Fibroblast of upper back skin (primary cell): ENCODE measurements at regions not wholly inside any gene's neighbourhood (a gene's known extent, or its start where the extent isn't known, plus 50 kb on each side); places are given as distances from the start of the nearest gene placed in this dataset.

ENCODE experiments used
- DNase-seq: peaks from one replicate; pipeline ENCODE4 v3.0.0-alpha.2; 2013

DNA sequence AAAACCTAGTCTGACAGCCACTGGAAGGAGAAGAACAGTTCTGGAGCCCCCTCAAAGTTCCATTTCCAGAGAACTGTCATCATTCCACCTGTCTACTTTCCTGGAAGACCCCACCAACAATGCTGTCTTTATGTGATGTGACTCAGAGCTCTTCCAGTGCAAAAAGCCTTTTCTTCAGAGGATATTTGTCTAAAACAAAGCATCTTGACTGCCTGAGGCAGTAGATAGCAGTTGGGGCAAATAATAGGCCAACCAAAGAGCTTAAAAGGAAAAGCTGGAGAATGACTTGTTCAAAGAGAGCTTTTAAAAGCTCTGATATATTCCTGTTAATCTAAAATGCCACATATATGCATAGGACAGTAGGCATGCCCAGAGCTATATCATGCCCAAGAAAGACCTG lies 62.6 kb downstream of the MIS18A start:
- DNase-seq, result no peak

DNA sequence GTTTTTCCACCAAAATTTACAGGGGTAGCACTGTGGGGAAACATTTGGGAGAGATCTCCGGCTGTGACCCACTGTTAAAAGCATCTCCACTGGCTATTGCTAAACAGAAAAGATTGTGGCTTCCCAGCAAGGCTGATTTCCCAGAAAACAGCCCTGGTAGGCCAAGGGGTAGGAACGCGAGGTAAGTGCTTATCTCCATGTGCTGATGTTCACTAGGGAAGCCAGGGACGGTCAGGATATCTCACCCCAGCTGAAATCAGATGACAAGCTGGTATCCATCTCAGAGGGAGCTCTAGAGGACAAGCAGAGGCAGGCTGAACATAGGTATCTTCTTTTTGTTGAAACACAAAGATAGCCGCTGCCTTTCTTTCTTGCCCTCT lies 63.6 kb downstream of the MIS18A start:
- no peak for DNase-seq

DNA sequence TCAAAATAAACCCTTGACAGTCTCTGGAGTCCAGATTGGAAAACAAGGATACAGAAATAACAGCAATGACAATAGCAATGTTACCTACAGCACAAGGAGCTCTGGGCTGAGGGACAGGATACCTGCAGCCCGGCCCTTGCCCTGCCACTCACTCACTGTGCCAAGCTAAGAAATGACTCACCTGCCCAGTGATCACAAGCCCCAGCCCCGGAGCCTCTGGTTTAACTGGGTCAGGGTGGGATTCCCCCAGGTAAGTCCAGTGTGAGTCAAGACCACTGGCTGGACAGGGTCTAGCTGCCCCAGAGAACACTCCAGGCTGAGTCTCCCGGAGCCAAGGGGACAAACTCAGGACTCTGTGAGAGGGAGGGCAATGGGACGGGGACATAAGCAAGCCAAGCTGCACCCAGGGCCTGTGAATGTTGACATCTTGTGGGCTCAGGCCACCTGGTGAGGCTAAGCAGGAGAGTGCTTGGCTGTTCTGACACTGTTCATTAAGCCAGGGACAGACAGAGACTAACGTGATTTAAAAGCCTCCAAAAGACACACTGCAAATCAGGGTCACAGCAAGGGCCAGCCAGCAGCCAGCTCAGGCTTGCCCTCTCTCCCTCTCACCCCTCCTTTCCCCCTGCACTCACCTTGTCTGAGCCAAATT lies 64.1 kb downstream of the MIS18A start:
- DNase-seq, result no peak

DNA sequence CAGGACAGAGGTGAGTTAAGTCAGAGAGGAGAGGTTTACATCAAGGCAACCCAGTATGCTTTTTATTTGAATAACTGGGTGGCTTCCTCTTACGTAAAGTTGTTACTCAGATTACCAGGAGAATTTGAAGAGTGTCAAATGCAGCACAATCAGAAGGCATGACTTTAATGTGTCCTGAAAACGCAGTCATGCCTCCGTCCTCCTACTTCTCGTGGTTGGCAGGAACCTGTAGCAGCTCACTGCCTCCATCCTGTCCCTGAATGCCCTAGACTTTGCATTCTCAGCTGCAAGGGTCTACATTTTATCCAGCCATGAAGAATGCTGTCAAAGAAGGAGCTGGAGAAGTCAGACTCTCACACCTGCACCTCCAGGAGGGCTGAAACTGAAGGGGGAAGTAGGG lies 66.7 kb downstream of the MIS18A start:
- DNase-seq, result no peak

DNA sequence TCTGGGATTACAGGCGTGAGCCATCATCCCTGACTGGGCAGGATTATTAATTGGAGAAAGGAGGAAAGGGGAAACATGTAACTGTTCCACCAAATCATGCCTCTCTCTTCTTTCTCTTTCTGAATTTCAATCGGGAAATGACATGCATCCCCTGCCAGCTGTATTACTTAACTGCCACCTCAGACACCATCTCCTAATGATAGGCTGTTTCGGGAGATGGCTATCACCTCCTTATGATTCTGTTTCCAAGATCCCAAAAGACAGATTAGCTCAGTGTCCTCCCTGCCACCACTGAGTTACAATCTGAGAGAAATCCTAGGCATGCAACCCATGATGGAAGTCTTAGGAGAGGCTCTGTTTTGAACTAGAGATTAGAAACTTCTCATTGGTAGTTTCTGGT lies 67.5 kb downstream of the MIS18A start:
- no peak for DNase-seq

DNA sequence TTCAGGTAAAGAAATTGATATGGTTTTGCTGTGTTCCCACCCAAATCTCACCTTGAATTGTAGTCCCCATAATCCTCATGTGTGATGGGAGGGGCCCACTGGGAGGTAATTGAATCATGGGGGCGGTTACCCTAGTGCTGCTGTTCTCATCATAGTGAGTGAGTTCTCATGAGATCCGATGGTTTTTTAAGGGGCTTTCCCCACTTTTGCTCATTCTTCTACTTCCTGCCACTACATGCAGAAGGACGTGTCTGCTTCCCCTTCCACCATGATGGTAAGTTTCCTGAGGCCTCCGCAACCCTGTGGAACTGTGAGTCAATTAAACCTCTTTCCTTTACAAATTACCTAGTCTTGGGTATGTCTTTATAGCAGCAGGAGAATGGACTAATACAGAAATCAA lies 69.3 kb downstream of the MIS18A start:
- DNase-seq, result no peak

DNA sequence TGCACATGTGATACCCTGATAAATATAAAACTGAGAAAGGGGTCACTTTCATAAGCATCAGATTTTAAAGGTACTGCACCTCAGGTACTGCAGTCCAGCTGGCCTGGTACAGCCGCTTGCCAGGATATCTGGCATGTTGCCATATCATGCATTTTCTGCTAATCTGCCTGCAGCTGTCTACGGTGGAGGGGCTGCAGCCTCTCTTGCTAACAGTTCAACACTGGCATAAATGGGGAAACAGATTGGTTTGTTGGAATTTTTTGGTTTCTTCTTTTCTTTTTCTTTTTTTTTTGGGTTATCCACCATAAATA lies 71.5 kb downstream of the MIS18A start:
- no peak for DNase-seq

DNA sequence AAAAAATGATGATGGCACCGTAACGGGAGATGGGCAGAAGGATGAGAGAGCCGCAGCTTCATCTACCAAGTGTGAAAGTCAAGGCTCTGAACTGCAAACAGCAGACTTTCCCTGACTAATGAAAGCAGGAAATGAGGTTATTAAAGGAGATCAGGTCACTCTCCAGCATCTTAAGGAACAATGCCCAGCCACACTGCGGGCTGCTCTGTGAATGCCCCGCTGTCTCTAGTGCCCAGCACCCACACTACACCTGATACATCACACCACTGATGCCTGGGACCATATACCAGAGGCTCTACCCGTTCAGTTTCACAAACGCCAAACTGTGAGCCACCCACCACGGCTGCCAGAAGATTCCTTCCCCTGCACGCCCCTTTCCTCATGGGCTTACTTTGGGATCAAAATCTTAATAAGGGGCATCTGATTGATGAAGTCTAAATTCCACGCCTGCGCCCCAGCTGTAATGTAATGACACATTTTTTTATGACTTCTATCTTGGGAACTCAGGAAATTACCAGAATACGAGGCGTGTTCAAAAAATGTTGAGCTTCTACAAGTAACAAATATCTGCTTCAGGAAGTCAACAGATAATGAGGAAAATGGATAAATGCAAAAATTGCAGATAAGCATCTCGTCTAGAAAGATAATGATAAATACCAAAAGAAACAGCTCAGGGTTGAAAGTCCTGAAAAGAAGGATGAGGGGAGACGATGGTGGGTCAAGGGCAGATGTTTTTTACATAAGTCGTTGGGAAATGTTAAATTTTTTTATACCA lies 72.0 kb downstream of the MIS18A start:
- DNase-seq, result no peak

DNA sequence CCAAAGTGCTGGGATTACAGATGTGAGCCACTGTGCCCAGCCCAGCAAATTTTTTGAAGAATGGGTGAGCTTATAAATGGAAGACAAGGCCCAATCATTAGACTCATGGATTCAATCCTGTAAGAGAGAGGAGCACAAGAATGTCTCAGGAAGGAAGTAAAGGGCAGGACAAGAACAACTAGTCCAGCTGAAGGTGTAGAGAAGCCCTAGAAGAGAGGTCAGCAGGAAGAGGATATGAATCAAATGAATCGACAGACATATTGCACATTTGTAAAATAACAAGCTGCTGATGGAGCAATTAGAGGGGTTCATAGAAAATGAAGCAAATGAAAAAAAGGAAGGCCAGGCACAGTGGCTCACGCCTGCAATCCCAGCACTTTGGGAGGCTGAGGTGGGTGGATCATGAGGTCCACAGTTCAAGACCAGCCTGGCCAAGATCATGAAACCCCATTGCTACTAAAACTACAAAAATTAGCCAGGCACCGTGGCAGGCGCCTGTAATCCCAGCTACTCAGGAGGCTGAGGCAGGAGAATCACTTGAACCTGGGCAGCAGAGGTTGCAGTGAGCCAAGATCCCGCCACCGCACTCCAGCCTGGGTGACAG lies 74.9 kb downstream of the MIS18A start:
- DNase-seq, result no peak

DNA sequence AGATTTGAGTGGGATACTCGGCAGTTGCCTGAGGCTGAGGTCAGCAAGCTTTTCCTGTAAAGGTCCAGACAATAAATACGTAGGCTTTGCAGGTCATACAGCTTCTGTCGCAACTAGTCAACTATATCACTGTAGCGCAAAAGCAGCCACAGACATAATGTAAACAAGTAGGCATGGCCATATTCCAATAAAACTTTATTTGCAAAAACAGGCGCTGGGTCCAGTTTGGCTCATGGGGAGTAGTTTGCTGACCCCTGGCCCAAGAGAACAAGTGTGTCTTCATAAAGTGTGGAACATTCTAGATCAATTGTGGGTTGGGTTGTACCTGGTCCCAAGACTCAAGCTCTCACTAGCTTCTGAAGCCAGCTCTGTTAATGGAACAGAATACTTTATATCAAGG lies 78.8 kb downstream of the MIS18A start:
- DNase-seq, result no peak

DNA sequence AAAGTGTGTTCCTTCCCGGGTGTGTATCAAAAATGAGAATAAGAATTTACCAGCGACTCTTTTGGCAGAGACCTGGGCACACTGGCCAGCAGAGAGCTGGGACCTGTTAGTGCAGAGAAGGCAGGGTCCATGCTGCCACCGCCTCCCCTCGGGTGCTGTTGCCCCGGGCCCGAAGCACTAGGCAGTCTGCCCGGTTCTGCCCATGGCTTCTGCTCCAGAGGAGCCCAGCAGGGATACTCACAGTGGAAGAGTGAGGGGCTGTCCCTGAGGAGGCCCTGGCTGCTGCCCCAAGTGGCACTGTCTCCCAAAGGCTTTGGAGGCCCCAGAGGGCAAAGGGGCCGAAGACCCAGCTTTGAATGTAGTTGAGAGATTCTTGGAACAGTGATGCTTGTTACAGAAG lies 80.5 kb downstream of the MIS18A start:
- no peak for DNase-seq

DNA sequence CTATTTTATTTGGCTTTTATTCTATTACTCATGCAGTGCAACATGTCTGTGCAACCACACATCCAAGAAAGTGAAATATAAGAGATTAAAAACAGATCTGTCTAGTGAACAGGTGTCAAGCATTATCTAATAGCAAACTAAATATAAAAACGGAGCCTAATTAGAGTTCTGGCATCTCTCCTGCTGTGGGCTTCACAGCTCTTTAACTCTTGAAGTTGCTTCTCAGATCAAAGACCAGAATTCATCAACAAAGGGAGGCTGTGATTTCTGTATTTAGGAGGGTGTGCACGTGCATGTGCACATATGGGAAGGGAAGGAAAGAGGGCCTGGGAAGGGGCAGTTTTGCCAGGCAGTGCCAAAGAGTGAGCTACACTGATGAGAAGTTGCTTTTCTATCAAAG lies 81.0 kb downstream of the MIS18A start:
- no peak for DNase-seq

DNA sequence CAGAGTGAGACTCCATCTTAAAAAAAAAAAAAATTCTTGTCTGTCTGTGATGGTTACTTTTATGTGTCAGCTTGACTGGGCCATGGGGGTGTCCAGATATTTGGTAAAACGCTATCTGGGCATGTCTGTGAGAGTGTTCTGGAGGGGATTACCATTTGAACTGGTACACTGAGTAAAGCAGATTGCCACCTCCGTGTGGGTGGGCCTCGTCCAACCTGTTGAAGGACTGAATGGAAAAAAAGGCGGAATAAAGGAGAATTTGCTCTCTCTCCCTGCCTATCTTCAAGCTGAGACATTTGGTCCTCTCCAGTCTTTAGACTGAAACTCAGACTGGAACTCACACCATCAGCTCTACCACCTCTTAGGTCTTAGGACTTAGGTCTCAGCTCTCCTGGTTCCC lies 82.8 kb downstream of the MIS18A start:
- DNase-seq, result no peak

DNA sequence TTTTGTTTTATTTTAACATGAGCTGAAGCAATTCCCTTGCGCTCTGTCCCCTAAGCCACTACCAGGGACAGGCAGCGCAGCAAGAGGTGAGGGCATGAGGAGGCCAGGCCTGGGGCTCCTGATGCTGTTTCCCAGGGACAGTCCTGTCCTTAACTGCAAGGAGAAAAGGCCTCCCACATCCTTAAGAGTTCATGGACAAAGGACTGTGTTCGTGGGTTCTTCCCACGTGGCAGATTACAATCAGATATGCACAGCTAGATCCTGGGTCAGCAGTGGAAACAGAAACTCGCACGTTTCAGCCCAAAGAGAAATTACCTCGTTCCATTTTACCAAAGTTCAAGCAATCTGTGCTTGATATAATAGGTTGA lies 85.8 kb downstream of the MIS18A start:
- DNase-seq, result no peak

DNA sequence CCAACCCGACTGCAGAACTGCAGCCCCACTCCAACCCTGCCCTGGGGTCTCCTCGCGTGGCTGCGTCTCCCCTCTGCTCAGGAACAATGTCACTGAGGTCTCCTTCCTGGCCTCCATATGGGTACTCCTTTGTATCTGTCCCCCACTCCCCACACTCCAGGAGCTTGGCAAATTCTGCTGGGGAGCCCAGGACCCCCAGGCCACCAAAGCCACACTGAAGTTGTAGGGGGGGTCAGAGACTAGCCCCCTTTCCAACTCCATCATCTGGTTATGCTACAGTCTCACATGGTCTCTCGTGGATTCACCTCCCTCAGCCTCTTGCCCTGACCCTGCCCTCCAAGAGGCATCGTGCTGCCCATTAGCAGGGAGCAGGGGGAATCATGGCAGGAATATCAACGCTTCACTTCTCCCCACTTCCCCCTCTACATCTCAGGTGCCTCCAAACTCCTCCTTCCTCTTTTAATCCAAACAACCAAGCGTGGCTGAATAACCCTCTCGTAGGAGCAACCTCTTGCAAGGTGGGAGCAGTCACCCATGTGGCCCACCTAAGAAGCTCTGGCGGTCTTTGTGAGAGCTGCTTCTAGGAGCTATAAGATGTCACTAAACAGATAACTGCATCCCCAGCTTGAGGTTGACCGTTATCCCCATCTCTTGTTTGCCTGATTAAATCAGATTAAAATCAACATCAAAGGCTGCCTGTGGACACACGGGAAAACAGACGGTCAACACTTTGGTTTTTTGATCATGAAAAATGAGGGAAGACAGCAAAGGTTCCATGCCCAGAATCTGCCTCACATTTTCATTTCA lies 86.4 kb downstream of the MIS18A start:
- DNase-seq, result no peak

DNA sequence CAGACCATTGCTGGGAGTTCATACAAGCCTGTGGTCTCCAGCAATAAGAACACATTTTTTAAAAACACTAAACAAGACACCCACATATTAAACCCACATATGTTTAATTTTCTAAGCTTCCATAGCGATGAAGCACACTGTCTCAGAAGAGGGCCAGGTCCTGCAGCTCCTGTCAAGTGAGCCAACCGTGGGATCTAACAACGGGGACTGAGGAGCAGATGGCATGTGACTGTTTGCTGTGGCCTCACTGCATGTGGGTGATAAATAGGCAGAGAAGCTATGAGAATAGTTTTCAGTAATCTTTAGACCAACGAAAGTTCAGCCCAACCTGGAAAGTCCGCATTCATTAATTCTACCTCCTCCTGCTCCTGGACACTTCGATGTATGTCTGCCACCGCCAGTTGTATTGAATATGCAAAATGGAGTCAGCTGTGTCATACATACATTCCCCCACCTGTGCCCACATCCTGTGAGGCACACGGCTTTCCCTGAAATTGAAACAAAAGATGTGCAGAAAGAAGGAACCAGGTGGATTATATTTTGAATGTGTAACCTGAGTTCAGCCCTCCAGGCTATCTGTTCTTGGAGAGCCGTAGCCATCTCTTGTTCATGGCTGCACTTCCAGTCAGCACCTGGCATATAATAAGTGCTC lies 88.2 kb downstream of the MIS18A start:
- no peak for DNase-seq

DNA sequence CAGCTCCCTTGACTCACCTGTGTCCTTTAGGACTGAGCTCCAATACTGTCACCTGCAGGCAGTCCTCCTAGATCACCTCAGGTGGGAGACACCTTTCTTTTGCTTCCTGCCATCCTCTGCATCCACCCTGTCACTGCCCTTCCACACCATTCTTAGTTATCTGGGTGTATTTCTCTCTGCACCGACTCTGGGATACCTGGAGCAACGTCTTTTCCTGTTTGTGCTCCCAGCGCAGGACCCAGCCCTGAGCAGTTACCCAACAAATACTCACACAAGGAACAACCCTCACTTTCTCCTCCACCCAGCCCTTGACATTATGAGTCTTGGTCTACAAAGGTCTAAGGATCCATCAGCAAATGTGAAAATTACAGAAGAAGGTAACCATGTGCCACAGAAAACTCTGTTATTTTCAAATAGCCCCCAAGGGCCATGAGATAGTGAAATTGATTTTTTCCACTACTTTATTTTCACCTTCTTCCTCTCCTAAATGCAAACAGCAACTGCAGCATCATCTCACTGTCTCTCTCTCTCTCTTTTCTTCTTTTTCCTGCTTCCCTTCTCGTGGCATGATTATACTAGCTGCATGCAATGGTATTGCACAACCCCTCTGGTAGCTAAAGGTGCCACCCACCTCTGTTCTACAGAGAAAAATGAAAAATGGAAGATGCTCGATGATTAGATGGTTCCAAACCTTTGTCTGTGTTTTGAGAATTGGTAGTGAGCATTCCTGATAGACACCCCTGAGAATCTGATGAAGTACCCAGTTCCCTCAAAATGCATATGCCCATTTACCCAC lies 89.0 kb downstream of the MIS18A start:
- DNase-seq, result no peak

DNA sequence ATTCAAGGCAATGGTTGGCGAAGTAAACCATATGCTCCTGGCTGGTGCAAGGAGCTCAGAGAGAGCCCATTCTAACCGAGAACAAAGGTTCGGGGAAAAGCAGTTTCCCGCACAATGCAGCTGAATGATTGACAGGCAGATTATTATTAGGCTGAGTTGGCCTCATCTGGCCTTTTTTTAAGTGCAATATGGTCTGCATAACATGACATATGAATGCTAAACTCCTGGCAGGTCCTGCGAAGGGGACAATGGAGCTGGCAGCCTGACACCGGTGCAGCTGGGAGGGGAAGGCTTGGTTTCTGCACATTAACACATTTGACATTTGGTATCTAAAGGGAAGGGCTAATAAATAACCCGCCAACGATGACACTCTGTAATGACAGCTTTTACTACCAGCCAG lies 92.0 kb downstream of the MIS18A start:
- DNase-seq, result no peak

DNA sequence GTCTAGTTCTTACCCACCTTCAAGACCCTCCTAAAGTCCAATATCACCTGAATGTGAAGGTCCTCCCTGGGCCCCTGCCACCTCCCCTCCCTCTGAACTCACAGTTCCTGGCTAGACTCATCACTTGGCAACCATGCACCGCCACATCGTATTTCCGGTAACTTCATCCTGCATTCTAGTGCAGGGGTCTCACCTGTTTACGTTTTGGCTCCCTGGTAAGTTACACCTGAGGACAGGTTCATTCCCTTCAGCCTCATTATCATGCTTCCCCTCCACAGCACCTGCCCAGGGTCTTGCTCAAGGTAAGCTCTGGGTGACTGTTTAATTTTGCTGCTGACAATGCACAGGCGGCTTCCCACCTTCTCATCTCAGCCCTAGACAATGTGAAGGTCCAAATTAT lies 93.1 kb downstream of the MIS18A start:
- no peak for DNase-seq

DNA sequence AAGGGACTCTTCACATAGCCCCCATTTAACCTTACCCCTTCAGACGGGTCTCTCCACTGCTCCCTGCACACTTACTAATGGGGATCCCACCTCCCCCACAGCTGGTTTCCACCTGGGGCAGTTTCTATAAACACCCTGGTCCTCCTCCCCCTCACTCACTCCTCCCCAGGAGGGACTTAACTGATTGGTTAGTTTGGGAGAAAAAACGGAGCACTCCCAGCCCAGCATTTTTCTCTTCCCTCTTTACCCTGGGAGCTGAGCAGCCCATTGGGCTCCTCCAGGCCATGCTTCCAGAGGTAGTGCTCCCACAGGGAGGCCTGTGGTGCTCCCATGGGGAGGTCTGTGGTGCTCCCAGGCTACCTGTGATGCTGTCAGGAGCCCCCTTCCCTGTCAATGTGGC lies 93.7 kb downstream of the MIS18A start:
- no peak for DNase-seq

DNA sequence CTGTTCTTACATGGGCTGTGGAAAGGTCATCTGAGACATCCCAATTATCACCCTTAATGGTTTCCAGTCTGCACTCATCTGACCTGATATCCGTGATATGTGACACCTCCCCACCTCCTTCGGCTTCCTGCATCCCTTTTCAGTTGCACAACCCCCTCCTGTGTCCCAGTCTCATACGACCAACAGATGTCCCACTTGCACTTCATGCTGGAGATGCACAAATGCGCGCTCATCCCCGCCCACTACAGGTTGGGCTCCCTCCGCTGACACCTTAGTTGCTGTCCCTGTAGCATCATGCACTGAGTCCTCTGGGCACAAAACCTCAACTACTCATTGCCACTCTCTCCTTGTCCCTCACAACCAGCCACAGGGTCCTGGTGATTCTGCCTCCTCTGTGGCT lies 94.4 kb downstream of the MIS18A start:
- DNase-seq, result no peak

DNA sequence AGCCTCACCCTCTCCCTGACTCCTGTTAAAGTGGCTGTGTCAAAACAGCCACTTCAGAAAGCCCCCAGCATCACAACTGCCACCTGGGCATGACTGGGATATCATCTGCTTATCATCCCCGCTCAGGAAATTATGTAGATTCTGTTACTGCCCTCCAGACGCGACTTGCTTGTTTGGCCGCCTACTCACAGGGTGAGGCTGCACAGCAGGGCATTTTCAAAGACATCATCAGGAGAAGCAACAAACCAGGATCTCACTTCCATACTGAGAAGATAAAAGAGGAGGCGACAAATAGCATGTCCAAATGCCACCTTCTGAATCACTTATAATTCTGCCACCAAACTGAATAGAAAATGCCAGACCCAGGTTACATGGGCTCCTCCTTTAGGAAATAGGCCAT lies 94.8 kb downstream of the MIS18A start:
- no peak for DNase-seq

DNA sequence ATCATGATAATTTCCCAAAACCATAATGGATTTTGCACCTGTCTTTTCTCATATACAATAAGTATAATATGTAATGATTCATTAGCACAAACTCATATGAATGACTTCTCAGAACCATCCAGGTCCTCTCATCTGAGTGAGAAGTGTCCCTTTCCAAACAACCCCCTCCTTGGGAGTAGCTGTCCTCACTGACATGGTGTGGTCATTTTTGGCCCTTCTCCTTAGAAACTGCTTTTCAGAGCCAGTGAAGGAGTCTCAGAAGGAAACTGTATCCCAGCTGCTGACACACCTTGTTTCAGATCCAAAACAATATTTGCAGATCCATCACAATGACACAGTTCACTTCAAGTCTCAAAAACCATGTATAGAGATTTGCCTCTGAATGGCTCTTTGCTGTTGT lies 95.5 kb downstream of the MIS18A start:
- DNase-seq, result no peak
